NCI-H2081 treated with DMSO at 0.1 percent for 48 hours (cell line): ENCODE measurements at regions not wholly inside any gene's neighbourhood (a gene's known extent, or its start where the extent isn't known, plus 50 kb on each side); places are given as distances from the start of the nearest gene placed in this dataset.

Experiments used
- DNase-seq: peaks from one replicate; lab custom pipeline; 2025; lab: John Stamatoyannopoulos, UW

DNA sequence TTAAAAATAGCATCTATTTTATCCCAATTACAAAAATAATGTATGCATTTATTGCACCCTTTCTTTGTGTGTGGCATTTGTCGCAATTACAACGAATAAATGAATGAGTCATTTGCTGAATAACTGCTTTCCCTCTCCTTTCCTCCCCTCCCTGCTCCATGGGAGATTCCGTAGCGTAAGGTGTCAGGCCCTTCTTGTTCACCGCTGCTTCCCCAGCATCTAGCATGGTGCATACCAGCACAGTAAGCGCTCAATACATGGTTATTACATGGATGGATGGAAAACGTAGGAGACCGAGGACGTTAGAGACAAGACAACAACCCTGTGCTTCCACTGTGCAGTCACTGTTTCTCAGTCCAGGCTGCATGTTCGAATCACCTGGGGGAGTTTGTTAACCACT is 336.0 kb upstream of the EEF2KMT start:
- DNase-seq = no peak

DNA sequence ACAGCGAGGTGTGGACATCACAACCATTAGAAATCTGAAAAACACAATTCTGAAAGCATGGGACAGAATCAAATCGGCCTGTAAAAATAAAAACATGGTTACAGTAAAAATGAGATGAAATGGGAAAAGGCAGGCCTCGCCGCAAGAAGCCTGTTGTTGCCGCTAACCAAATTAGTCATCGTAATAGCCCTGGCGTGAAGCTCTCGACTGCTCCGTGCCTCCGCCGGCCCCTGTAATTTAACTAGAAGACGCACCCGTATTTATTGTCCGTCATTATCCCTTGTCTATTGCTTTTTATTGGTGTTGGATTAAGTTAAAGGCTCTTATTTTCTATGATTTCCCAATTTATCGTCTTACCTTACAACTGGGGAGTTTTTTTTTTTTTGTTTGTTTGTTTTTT is 334.6 kb upstream of the EEF2KMT start:
- DNase-seq = no peak

DNA sequence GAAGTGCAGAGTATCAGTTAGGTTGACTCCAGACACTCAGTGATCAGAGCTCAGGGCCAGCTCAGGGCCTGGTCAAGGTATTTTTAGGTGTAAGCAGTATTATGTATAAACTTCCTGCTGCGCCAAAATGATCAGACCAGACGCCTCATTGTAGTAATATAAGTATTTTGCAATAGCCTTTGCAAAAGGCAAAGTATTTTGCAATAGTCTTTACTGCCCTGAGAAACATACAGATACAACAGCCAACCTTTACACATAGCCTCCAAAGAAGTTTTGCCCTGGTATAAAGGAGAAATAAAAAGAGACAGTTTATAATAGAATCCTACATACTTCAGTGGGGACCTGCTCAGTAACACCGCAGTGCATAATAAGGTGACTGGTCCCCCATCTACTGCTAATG is 333.0 kb upstream of the EEF2KMT start:
- no peak for DNase-seq

DNA sequence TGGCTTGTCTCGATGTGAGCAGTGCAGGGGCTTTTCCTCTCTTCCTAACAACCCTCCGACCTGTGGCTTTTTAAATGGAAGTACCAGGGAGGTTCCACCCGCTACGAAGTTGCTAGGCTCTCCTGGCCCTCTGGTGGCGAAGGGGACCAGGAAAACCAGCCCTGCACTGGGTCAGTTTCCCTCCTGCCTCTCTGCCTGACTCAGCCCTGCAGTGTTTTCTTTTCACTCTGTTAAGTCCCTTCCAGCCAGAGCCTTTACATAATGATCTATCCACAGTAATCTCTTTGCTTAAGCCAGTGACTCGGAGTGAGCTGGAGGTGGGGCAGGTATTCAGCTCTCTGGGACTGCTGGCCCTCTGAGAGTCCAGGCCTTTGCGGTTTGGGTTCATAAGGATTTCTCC is 331.3 kb upstream of the EEF2KMT start:
- no peak for DNase-seq

DNA sequence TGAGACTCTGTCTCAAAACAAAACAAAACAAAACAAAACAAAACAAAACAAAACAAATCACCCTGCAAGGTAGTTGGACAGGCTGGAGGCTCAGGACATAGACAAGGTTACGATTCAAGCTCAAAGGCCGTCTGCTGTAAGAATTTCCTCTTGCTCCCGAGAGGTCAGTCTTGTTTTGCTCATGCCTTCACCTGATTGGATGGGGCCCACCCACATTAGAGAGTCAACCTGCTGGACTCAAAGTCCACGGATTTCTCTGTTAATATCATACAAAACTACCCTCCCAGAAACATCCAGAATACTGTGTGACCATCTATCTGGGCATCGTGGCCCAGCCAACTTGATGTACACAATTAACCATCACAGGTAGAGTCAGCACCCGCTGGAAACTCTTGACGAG is 330.0 kb upstream of the EEF2KMT start:
- no peak for DNase-seq

DNA sequence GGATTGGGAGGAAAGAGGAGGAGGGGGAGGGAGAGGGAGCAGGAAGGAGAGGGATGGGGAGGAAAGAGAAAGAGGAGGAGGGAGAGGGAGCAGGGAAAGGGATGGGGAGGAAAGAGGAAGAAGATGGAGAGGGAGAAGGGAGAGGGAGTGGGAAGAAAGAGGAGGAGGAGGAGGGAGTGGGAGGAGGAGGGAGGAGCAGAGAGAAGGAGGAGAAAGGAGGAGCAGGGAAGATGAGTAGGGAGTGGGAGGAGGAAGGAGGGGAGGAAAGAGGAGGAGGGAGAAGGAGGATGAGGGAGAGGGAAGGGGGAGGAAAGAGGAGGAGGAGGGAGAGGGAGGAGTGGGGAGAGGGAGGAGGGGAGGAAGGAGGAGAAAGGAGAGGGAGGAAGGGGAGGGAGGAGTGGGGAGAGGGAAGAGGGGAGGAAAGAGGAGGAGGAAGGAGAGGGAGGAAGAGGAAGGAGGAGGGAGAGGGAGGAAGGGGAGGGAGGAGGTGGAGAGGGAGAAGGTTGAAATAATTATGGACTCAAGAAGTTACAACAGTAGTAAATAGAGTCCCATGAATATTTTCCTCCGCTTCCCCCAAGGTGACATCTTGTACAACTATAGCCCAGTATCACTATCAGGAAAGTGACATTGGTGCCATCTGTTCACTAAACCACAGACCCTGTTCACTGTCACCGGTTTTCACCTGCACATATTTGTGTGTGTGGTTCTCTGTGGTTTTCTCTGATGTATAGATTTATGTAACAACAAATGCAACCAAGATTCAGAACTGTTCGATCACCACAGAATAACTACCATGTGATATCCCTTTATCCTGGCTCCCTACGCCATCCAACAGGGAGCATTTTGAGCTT is 325.3 kb upstream of the EEF2KMT start:
- no peak for DNase-seq

DNA sequence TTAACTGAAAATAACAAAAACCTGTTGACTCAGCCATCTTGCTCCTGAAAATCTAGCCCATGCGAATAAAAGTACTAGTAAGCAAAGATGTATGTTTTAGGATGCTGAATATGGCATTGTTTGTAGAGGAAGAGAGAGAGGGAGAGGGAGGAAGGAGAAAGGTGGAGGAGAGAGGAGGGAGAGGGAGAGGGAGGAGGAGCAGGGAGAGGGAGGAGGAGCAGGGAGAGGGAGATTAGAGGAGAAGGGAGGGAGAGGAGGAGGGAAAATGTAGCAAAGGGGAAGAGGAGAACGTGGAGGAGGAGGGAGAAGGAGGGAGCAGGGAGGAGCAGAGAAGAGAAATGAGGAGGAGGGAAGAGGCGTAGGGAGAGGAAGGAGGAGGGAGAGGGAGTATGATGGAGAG is 324.5 kb upstream of the EEF2KMT start:
- DNase-seq = no peak

DNA sequence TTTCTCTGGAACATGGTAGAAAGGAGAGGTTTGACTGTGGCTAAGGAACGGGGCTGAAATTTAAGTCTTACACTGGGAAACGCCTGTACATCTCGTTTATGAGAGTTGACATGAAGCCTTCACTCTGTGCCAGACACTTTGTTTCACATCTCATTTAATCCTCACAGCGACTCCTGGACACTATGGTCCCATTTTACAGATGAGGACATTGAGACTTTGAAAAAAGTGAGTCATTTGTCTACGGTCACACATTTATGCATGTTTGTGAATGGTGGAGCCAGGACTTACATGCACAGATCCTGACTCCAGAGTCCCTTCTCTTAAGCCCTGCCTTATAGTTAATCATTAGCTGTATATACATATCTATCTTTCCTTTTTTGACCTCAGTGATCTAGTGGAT is 318.4 kb upstream of the EEF2KMT start:
- no peak for DNase-seq

DNA sequence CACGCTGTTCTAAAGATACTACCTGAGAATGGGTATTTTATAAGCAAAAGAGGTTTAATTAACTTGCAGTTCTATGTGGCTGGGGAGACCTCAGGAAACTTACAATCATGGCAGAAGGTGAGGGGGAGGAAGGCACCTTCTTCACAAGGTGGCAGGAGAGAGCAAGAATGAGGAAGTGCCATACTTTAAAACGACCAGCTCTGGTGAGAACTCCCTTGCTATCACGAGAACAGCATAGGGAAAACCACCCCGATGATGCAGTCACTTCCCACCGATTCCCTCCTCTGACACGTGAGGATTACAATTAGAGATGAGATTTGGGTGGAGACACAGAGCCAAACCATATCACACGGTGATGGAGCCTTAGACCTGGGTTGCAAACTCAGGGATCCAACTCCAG is 317.5 kb upstream of the EEF2KMT start:
- no peak for DNase-seq

DNA sequence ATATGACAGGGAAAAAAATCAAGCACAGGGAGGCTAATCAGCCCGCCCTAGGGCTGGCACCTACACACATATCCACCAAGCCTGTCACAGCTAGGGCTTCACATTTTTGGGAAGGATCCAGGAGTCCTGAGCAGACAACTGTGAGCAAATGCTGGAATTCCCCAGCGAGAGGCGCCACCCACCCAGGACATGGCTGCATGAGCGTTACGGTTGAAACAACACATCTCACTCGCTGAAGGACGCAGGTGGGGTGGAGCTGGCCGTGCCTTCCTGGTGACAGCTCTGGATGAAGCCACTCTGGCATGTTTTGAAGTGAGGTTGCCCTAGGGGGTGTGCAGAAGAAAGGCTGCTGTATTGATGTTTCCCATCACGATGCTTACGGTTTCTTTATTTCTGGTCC is 315.1 kb upstream of the EEF2KMT start:
- no peak for DNase-seq

DNA sequence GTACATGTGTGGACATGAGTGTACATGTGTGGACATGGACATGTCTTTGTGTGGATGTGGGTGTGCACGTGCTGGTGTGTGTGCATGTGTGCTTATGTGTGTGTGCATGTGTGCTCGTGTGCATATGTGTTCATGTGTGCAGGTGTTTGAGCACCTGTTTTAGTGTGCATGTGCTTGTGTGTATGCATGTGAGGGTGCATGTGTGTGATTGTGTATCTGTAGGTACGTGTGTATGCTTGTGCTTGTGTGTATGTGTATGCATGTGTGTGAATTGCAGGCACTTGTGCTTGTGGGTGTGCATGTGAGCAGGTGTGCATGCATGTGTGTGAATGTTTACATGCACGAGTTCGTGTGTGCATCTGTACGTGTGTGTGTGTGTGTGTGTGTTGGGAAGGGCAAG is 300.6 kb upstream of the EEF2KMT start:
- DNase-seq = no peak

DNA sequence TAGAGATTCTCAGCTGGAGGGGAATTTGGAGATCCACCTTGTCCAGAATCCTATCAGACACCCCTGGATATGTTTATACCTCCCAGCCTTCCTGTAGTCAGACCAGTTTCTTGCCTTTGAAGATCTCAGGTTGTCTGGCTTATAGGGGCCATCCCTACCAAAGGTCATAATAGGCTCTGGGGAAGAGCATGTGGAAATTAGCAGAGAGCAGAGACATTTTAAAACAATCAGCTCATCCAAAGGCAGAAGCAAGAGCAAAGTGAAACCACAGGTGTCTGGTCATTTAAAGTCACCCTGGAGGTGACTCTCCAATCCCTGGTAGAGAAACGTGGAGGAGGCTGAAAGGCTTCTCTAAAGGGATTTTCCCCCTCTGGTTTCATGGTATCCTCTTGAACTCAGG is 299.3 kb upstream of the EEF2KMT start:
- no peak for DNase-seq

DNA sequence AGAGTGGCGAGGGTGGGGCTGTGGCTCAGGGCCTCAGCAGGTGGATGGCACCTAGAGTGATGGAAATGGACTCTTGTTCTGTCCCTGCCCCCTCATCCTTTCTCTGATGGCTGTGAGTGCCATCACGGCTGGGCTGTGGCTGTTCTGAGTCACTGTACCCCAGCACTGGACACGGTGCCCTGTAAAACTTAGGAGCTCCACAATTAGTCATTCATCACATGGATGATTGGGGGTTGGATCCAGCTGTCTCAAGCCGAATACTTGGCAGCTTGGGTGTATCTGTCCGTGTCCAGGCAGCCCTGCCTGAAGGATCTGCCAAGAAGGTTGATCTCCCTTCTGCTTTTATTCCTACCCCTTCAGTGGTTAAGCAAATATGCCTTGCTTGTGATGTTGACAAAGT is 295.5 kb upstream of the EEF2KMT start:
- no peak for DNase-seq

DNA sequence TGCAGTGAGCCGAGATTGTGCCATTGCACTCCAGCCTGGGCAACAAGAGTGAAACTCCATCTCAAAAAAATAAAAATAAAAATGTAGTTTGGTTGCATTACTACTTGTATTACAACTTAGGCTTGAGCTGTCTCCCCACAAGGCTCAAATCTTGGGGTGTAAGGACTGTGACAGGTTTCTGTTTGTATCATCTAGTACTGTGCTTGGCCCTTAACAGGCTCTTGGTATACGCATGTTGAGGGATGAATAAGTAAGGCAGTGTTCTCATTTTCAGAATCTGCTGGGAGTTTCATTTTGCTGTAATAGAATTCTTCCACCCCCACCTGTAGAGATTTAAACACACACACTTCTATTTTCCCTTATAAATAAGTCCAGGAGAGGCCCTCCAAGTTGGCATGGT is 289.4 kb upstream of the EEF2KMT start:
- DNase-seq = no peak

DNA sequence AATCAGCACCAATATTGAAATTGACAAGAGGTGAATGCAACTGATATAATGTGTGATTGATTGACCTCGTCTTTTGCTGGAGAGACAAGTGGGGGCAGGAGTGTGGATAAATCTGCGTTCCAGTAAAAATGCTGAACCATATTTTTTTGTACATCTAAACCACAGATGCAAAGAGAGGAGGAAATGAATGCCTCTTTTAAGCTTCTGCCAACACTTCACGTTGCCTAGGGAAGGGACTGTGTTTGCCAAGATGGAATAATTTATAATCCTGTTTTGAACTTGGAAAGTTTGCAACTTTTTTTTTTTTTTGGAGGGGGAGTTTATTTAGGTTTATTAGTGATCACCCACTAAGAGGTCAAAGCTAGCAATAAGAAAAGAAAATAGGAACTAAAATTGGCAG is 288.2 kb upstream of the EEF2KMT start:
- no peak for DNase-seq

DNA sequence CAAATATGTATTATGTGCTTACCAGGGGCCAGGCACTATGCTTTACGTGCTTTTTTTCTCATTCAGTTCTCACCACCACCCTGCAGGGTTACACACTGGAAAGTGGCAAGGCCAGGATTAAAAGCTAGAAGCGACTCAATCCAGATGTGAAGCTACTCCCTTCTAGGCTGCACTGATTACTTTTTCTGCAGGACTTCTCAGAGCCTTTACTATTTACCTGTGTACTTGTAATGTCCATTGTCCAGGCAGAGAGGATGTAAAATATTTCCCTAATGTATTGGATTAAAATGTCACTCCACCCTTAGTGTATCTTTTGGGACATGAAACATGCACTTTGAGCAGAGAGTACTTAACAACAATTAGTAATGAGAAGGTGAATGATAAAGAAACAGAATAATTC is 287.5 kb upstream of the EEF2KMT start:
- DNase-seq = no peak

DNA sequence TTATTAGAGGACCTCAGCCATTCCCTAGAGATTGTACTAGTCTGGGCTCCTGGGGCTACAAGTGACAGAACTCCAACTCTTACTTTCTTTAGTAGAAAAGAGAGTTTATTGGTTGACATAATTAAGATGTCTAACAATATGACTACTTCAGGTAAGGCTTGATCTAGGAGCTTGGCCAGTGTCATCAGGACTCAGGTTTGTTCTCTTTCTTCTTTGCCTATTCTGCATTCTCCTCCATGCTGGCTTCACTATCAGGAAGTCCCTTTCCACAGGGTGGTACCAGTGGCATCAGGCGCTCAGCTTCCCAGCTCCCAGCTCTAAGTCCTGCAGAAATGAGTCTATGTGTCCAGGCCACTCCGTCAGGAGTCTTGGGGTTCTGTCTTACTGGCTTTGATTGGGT is 286.1 kb upstream of the EEF2KMT start:
- no peak for DNase-seq

DNA sequence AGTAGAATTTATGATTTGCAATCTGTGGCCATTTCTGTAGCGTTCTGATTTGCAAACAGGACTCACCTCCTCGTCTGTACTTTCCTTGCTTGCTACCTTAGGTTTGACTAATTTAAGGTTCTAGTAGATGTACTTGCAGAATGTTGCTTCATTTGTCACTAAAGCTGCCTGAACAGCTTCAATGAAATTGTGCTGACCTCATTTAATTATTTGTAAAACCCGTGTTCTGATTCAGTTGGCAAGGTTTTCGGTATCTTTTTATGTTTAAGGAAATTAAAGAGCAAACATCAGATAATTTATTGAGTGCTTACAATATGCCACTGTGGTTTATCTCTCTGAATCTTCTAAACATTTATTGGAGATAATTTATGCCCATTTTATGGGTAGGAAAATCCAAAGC is 284.9 kb upstream of the EEF2KMT start:
- no peak for DNase-seq

DNA sequence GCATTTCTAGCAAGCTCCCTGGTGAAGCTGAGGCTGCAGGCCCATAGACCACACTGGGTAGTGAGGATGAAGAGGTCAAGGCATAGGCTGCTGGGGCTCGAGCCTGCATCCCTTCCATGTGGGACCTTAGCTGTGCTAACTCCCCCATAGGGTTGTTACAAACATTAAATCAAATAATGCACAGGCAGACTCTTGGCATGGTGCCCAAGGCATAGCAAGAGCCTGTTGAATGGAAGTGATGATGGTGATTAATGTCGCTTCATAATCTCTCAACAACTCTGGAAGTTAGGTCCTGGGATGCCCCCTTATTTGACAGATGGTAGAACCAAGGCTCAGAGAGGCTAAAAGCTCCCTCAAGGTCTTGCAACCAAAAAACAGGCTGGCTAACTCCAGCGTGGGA is 283.9 kb upstream of the EEF2KMT start:
- no peak for DNase-seq

DNA sequence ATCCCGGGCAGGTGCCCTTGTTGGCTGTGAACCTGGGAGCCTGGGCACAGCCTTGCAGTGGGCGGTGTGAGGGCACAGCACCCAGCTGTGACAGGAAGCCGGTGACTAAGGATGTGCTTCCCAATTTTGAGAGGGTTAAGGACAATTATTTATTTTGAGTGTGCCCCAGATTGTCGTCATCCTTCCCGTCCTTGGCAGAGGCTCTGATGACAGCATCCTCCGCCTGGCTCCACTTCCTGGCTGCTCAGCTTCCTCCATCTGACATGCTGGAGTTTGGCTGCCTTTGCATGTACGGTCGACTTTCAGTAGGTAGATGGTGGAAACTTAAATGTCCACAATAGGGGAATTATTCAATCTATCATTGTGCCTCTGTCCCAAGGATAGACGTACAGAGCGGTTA is 282.4 kb upstream of the EEF2KMT start:
- no peak for DNase-seq

DNA sequence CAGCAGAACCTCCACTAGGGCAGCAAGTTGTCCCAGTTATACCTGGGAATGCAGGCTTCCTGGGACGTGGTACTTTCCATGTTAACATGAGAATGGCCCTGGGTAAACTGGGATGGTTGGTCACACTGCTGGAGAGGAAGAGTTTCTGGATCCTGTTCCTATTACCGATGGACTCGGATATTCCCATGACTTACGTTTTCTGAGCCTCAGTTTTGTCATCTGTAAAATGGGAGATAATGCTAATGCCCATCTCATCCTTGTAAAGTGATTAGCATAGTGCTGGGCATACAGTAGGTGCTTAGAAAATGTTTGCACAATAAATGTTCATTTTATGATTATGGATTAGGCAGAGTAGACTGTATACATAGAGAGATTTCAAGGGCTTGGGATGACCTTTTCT is 280.9 kb upstream of the EEF2KMT start:
- DNase-seq = no peak

DNA sequence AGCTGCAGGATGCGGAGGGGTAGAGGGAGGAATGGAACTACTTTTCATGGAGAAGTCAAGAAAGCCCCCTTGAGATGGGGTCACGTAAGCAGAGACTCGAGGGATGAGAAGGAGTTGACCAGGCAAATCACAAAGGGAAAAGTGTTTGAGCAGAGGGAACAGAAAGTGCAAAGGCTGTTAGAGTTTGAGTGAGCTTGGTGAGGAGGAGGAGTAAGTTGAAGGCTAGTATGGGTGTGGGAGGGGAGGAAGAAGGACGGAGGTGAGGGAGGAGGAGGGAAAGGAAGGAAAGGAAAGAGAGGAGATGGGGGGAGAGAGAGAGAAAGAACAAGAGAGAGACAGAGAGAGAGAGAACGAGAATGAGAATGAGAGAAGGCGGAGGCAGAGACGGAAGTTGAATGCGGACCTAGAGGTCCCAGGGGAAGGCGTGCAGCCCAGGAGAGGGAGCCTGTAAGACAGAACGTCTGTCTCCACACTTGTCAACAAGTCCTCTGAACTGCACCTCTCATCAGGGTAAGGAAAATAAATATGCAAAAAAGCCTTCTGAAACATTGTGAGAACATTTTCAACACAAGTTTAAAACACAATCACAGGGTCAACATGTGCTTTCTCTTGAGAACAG is 279.8 kb upstream of the EEF2KMT start:
- no peak for DNase-seq

DNA sequence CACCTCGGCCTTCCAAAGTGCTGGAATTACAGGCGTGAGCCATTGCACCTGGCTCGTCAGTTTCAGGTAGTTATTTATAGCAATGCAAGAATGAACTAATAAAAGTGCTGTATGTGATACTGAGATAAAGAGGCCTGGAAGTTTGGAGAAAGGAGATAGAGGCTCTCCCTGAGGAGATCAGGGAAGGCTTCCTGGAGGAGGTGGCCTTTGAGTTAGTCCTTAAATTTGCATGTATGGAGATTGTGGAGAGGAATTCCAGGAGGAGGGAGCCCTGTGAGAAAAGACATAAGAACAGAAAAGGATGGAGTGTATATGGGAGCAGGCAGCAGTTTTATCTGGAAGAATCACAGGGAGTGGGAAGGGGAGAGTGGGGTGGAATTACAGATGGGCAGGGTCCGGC is 276.6 kb upstream of the EEF2KMT start:
- DNase-seq = no peak

DNA sequence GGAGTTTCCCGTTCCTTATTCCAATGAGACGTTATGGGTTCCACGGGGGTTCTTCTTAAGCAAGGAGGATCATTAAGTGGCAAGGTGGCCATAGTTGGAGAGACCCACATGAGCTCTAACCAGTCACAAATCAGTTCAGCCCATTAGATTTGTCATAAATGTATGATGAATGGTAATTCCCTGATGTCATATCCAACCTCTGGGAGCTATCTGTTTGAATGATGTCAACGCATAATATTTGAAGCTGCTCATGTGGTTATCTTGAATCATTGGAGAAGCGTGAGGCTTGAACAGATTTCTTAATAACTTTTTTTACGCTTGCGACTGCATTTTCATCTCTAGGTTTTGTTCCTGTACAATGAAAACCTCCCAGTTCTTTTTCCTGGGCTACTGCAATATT is 270.4 kb upstream of the EEF2KMT start:
- no peak for DNase-seq
